ENCODE measurements at regions not wholly inside any gene's neighbourhood (a gene's known extent, or its start where the extent isn't known, plus 50 kb on each side); places are given as distances from the start of the nearest gene placed in this dataset.

- no peak for TF ChIP-seq CTCF (IDR thresholded peaks at IDR 0.05; ENCODE audit: low read depth, low read length)
Observed at GRCh38 chr15:66848116-66848515, 146.1 kb downstream of the SMAD6 start.

DNA sequence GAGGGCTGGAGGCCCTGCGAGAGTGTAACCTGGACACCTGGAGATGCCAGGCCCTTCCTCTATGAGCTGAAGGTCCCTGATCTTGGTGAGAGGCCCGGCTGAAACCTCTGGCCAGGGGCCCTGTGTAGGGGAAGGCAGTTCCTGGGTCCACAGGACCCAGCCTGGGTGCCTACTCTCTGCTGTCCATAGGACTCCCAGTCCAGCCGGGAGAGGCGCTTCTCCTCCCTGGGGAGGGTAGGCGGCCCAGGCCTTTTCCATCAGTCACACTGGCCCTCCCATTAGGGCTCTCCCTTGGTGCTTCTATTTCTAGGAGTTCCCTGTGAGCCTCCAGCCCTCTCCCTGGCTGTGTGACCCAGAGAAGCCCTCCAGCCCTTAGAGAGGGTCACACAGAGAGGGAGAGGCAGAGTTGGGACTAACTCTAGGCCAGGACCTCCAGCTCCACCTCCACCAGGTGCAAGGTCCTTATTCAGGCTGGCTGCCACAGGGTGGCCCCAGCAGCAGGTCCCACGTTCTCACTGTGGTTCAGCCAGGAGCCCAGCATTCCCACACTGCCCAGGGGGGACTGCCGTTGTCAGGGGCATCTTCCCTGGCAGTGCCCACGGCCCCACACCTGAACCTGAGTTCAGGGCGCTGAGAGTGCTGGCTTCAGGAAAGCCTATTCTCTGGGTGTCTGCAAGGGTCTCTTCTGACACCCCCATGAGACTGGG lies 146.8 kb downstream of the SMAD6 start:
- no peak for DNase-seq (ENCODE audit: low read depth in 2 of 2)
- TF ChIP-seq CTCF (IDR thresholded peaks at IDR 0.05; ENCODE audit: low read depth, low read length) = no peak
- H3K4me3 ChIP-seq (replicated peaks in 1 of 2; ENCODE audit: low read depth in 2 of 2, low read length in 2 of 2) = no peak overlapping the region

More at GRCh38 chr15:66848116-66848515, 146.1 kb downstream of the SMAD6 start:
- no peak overlapping the region for H3K4me3 ChIP-seq (replicated peaks in 1 of 2; ENCODE audit: low read depth in 2 of 2, low read length in 2 of 2)
- DNase-seq (ENCODE audit: low read depth in 2 of 2) = no peak

GRCh38 chr15:66849393-66849745 lies 147.3 kb downstream of the SMAD6 start:
- no peak for DNase-seq (ENCODE audit: low read depth in 2 of 2)
- no peak for TF ChIP-seq CTCF (IDR thresholded peaks at IDR 0.05; ENCODE audit: low read depth, low read length)
- no peak overlapping the region for H3K4me3 ChIP-seq (replicated peaks in 1 of 2; ENCODE audit: low read depth in 2 of 2, low read length in 2 of 2)

- no peak for DNase-seq (ENCODE audit: low read depth in 2 of 2)
- no peak for TF ChIP-seq CTCF (IDR thresholded peaks at IDR 0.05; ENCODE audit: low read depth, low read length)
- H3K4me3 ChIP-seq (replicated peaks in 1 of 2; ENCODE audit: low read depth in 2 of 2, low read length in 2 of 2) = no peak overlapping the region
Observed at GRCh38 chr15:66849746-66850077, 147.7 kb downstream of the SMAD6 start.

DNA sequence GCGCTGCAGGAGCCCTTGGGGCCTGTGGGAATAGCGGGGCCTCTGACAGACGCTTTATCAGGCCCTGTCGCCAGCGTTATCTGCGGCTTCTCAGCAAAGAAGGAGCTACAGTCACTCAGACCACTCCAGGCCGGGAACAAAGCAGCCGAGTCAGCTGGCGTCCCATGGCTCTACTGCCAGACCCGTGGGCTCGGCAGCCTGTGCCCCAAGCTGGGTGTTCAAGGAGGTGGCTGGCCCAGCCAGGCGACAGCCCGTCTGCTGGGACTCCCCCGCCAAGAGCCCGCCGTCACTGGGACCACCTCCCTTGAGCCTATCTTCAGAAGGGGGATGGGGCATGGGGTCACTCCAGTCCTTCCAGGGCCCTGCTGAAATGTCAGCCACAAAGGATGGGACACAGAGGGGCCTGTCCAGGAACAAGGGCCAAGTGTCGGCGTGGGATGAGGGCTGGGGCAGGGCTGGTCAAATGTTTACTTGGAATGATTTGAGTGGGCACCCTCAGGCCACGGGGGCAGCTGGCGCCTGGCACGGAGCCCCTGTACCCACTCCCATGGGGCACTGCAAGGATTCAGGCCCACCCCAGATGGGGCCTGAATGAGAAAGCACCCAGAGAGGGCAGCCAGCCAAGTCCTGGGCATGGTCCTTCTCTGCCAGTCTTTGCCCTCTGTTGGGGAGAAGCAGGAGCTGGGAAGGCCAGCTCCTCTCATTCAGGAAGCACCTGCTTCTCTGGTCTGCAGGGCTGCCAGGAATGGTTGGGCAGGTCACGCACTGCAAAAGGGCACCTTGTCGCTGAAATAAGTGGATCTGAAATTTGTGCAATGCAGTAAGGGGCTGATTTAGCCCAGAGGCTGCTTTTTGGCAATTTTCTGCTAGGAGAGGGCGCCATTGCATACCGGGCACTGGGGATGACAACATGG lies 148.3 kb downstream of the SMAD6 start:
- no peak overlapping the region for H3K4me3 ChIP-seq (replicated peaks in 1 of 2; ENCODE audit: low read depth in 2 of 2, low read length in 2 of 2)

GRCh38 chr15:66850996-66851310 lies 148.9 kb downstream of the SMAD6 start:
- no peak overlapping the region for H3K4me3 ChIP-seq (replicated peaks in 1 of 2; ENCODE audit: low read depth in 2 of 2, low read length in 2 of 2)
- peak in 1 of 2 donors; percentile 21 for DNase-seq (ENCODE audit: low read depth in 2 of 2)
- TF ChIP-seq CTCF (IDR thresholded peaks at IDR 0.05; ENCODE audit: low read depth, low read length) = no peak

More for the DNA sequence above, 148.3 kb downstream of the SMAD6 start:
- DNase-seq (ENCODE audit: low read depth in 2 of 2) = no peak
- no peak for TF ChIP-seq CTCF (IDR thresholded peaks at IDR 0.05; ENCODE audit: low read depth, low read length)

Measured in cardiac fibroblast (primary cell).